Stimulated activated CD8-positive, alpha-beta memory T cell treated with anti-CD3 and anti-CD28 coated beads, Interleukin-7, amount 100 ng/mL, for 24 hours (primary cell): ENCODE measurements at regions not wholly inside any gene's neighbourhood (a gene's known extent, or its start where the extent isn't known, plus 50 kb on each side); places are given as distances from the start of the nearest gene placed in this dataset.
"Not testable (repeated sequence)": the region's sequence is repeated elsewhere in the genome, so short reads cannot be mapped to it uniquely, and the experiment has no call there.

ENCODE experiments used
- DNase-seq: peaks from one replicate; pipeline ENCODE4 v3.0.0-alpha.2; 2020; ENCODE audit warnings: low read depth

GRCh38 chr11:134944131-134944530 lies 532.1 kb upstream of the B3GAT1 start:
- DNase-seq, result no peak

DNA sequence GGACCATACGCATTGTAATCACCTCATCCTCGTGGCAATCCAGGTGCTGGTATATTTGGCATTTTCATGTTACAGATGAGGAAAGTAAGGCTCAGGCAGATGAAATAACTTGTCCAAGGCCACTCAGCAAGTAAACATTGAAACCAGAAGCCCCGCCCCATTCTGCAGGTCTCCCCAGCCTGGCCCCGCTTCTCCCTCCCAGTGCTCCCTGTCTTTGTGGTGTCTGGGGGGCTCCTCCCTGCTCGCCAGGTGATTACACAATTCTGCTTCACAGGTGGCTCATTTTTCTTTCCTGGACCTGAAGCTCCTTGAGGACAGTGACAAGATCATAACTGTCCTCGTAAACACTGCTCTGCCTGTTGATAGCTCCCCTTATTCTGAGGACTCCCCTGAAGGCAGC lies 531.5 kb upstream of the B3GAT1 start:
- DNase-seq, result no peak

GRCh38 chr11:134942681-134943080 lies 530.6 kb upstream of the B3GAT1 start:
- no peak for DNase-seq

GRCh38 chr11:134941936-134942600 lies 530.0 kb upstream of the B3GAT1 start:
- not testable (repeated sequence) for DNase-seq

GRCh38 chr11:134941326-134941725 lies 529.3 kb upstream of the B3GAT1 start:
- DNase-seq, result no peak

- no peak for DNase-seq
Observed at GRCh38 chr11:134940441-134941126, 528.5 kb upstream of the B3GAT1 start.

DNA sequence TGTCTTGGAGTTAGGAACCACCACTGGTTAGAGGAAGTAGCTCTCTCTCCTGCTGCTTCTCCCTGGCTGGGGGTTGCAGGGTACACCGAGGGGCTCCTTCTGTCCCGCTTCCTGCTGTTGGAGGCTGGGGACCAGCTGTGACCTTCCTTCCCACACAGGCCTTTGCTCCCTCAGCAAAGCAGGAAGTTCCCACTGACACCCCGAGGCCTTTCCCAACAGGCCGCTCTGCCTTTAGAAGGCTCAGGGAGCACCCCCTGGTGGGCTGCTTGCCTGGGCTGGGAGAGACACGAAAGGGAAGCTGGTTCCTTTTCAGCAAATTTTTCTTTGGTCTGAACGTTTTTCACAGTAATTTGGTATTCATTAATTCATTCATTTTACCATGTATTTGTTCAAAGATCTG lies 527.9 kb upstream of the B3GAT1 start:
- no peak for DNase-seq

DNA sequence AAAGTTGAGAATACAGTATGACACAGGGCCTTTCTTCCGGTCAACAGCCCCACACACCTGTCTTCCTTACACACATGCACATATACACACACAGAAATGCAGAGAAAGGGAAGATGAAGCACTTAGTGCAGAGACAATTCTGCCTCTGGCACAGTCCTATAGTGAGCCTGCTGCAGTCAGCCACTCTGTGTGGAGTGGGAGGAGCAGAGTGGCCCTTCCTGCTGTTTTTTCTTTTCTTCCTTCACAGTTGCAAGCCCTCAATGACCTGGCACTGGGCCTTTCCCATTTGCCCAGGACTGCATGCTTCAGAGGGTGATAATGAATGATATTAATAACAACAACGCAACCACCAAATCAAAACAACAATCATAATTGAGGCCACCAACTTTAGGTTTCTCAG lies 527.0 kb upstream of the B3GAT1 start:
- no peak for DNase-seq

GRCh38 chr11:134938212-134938611 lies 526.2 kb upstream of the B3GAT1 start:
- no peak for DNase-seq

DNA sequence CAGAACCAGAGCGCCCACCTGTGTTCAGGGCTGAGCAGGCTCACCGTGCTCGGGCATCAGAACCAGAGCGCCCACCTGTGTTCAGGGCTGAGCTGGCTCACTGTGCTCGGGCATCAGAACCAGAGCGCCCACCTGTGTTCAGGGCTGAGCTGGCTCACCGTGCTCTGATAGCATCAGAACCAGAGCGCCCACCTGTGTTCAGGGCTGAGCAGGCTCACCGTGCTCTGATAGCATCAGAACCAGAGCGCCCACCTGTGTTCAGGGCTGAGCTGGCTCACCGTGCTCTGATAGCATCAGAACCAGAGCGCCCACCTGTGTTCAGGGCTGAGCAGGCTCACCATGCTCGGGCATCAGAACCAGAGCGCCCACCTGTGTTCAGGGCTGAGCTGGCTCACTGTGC lies 525.2 kb upstream of the B3GAT1 start:
- DNase-seq, result not testable (repeated sequence)

DNA sequence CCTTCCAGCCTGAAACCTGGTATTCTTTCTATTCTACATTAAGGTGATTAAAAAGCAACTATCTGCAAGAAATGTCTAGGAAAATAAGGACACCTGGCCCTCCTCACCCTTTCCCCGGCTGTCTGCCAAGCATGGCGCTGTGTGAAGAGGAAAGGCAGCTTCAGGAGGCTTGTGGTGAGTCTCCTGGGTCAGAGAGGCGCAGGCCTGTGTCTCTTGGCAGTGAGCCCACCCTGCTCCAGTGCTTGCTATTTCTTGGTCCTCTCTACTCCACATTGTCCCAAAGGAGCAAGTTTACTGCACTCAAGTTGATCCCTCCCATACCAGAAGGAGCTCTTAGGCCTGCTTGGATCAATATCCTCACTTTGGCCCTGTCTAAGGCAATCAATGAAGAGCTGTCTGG lies 520.7 kb upstream of the B3GAT1 start:
- no peak for DNase-seq

DNA sequence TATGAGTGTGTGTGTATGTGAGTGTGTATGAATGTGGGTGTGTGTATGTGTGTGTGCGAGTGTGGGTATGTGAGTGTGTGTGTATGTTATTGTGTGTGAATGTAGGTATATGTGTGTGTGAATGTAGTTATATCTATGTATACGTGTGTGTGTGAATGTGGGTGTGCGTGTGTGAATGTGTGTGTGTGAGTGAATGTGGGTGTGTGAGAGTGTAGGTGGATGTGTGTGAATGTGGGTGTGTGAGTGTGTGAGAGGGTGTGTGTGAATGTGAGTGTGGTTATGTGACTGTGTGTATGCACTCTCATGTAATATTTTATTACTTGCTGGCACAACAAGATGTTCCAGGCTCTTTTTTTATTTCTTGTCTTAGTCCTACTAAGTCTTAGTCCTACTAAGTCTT lies 513.4 kb upstream of the B3GAT1 start:
- no peak for DNase-seq

- DNase-seq, result no peak
Observed at GRCh38 chr11:134923441-134923840, 511.4 kb upstream of the B3GAT1 start.

DNA sequence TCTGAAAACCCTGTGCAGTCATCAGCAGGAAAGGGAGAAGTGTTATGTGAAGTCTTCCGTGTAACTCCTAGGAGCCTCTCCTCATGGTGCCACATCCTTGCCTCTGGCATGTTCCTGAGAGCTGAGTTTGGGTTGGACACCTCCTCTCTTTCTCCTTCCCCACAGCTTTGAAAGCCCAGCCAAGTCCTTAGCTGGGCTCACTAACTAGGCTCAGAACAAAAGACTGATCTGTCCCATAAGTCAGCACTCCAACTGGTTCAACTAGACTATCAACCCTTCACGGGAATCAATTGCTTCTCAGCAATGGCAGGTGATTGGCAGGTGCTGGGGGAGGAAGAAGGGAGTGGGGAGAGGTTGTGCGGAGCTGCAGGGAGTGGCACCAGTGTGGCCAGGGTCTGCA lies 509.9 kb upstream of the B3GAT1 start:
- no peak for DNase-seq

DNA sequence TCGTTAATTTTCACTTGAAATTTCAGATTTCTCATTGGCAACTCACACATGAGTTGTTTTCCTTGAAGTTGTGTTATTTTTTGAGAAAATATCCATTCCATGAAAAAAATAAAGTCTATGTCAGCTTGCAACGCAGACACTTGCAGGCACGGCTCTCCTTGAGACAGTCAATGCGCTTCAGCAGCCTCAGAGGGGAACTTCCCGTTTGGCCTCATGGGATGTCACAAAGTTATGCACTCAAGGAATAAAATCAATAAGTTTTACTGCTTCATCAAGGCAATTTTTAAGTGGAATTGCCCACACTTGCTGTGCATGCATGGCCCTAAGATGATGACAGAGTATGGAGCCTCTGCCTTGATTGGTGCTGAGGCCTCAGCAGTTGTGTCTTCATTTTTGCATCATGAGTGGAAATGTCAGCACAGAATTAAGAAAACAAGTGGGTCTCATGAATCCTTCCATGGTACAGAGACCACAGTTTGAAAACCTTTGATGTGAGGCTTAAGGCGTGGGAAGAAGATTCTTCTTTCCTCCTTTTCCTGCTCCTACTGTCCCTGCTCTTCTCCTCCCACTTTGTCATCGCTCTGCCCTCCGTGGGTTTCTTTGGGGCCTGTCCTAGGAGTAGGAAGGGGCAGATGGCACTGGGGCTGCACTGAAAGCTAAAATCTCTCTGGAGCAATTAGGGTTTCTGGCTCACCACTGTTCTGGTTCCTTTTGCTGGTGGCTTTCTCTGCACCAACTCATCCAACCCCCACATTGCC lies 509.0 kb upstream of the B3GAT1 start:
- DNase-seq, result no peak

DNA sequence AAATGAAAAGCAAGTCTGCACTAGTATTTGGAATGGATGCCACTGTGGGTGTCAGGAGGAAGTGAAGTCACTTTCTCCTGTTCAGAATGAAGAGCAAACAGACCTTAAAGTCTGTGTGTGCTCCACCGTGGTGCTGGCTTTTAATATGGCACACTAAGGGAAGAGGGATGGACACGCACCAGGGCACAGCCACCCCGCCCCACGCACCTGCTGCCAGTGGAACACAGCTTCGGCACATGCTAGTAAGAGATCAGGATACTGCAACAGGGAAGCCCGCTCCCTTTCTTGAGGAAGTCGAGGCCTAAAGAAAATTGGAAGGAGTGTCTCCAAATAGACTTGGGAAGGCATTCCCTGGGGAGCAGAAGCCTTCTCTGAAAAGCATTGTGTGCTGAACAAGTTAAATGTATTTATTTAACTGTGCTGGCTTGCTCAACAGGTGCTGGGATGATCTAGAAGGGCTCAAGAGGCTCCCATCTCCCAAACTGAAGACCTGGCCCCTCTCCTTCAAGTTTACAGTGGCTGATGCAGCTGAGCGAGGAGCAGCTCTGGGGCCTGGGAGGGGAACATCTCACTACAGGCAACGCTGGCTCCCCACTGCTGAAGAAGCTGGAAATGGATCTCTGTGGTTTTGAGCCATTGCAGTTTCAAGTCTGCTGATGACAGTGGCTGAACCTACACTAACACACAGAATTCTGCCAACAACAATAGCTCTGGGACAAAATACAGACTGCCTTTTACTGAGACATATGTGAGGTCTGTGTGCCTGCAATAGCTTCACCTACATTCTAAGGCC lies 504.6 kb upstream of the B3GAT1 start:
- no peak for DNase-seq

GRCh38 chr11:134915881-134916280 lies 503.8 kb upstream of the B3GAT1 start:
- no peak for DNase-seq

DNA sequence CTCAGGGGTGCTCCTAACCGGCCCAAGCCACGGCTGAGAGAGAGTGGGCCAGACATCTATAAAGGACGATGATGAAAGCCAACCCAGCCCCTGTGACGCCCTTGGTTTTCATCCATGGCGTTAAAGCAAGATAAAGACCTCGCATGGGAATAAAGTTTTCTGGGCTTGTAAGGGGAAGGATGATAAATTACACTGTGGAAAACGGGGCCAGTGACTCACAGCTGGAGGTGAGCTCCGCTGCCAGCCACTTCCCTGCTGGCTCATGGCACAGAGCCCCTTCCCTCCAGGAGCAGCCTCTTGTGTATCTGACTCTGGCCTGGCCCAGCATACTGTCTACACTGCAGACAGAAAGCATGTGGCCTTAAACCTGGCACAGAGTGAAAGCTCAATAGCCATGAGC lies 503.2 kb upstream of the B3GAT1 start:
- DNase-seq, result no peak

DNA sequence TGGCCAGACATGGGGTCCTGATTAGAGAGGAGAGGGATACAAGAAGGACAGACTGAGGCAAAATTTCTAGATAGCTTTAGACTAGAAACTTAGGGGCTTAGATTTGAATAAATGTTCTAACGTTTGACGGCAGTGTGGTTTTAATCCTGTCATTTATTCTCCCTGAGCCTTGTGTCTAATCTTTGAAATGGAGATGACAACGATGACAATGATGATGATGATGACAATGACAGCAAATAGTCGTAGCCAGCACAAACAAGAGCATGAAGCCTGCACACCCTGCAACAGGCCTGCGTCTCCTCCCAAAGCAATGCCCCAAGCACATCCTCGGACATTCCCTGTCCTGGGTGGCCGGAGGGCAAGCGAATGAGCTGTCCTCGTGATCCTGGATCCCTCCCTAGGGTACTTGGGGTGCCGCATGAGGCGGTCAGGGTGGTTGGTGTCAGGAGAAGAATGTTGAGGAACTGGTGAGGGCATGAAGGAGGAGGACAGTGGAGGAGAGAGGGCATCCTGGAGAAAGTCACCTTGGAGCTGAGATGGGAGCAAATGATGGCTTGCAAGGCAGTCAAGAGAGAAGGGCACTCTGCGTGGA lies 502.1 kb upstream of the B3GAT1 start:
- no peak for DNase-seq

DNA sequence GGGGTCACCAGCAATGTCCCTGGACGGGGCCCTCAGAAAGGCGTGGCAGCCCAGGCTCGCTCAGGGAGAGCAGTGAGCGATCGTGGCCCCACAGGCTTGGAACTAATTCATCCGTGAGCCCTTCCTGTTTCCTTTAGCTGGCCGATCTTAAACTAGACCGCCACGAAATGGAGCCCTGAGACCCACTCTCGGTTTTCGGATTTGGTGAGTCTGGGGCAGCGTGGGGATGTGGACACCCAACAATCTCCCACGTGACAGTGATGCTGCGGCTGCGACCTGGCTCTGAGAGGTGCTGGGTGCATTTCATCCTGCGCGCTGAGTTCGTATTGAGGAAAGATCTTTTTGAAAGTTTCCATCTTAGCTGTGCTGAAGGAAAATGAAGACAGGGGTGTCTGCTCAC lies 501.3 kb upstream of the B3GAT1 start:
- no peak for DNase-seq

DNA sequence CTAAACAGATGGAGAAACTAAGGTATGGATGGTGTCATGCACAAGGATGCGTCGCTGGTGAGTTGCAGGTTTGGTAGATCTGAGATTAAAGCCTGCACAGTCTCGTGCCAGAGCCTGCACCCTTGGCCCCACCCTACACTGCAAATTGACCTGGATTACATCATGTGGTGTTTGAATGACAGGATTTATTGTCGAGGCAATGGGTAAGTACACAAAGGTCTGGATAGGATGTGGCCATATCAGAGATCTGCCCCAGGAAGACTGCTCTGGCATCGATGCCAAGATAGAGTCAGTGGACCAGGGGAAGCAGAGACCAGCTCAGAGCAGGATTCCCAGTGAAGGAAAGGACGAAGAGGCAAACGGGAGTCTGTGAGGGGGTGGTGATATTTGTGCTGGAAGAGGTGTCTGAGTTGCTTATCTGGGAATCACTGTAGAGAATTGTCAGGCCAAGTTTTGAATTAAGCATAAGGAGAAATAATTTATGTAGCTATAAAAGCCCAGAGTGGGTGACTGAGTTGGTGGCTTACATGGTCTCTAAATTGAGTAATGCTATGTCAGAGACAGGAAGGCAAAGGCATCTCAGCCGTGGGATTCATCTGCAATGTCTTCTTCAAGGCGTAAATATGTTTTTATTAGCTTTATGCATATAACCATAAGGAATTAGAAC lies 499.6 kb upstream of the B3GAT1 start:
- no peak for DNase-seq

- DNase-seq, result no peak
Observed at GRCh38 chr11:134908583-134908982, 496.5 kb upstream of the B3GAT1 start.
